GM12874 (cell line): ENCODE measurements at regions not wholly inside any gene's neighbourhood (a gene's known extent, or its start where the extent isn't known, plus 50 kb on each side); places are given as distances from the start of the nearest gene placed in this dataset.

Experiments used
- CTCF ChIP-seq: IDR thresholded peaks from 2 replicates; pipeline ENCODE4 v1.5.1; 2011; ENCODE audit warnings: low read depth, mild to moderate bottlenecking, control low read depth, low read length, moderate library complexity; ENCODE audit not compliant: insufficient read depth

- TF ChIP-seq CTCF: no peak
Observed at GRCh38 chr2:204264085-204264553, 281.2 kb upstream of the PARD3B start.

GRCh38 chr2:204264621-204265140 is 280.6 kb upstream of the PARD3B start:
- no peak for TF ChIP-seq CTCF

GRCh38 chr2:204265681-204266181 is 279.5 kb upstream of the PARD3B start:
- no peak for TF ChIP-seq CTCF

GRCh38 chr2:204268458-204268857 is 276.8 kb upstream of the PARD3B start:
- no peak for TF ChIP-seq CTCF

- TF ChIP-seq CTCF: no peak
Observed at GRCh38 chr2:204268971-204269370, 276.3 kb upstream of the PARD3B start.

GRCh38 chr2:204272089-204272488 is 273.2 kb upstream of the PARD3B start:
- no peak for TF ChIP-seq CTCF

GRCh38 chr2:204272610-204273287 is 272.5 kb upstream of the PARD3B start:
- no peak for TF ChIP-seq CTCF
